K562 (cell line): ENCODE measurements at regions not wholly inside any gene's neighbourhood (a gene's known extent, or its start where the extent isn't known, plus 50 kb on each side); places are given as distances from the start of the nearest gene placed in this dataset.

Experiments used
- KLF1 ChIP-seq: fragments of 450-650 bp; IDR thresholded peaks from 2 replicates; pipeline ENCODE4 v1.6.1; 2016; ENCODE audit warnings: missing genetic modification characterization, missing compliant biosample characterization
- MYC ChIP-seq, 2 experiments: fragments of 250-450 bp in 1 of 2; sonication (Bioruptor Pico) in 1 of 2; IDR thresholded peaks; 2 replicates each; pipeline versions ENCODE4 v1.5.1 to v1.6.1; 2012 to 2021; ENCODE audit warnings: low read depth in 2 of 2, borderline replicate concordance in 1 of 2, improper control_type of control experiment in 1 of 2, low read length in 1 of 2, mild to moderate bottlenecking in 1 of 2, moderate library complexity in 1 of 2
- NRF1 ChIP-seq, 2 experiments: fragments of 450-650 bp; IDR thresholded peaks in 1 of 2; conservative IDR thresholded peaks in 1 of 2; 2 replicates each; pipeline ENCODE4 v1.6.1; 2014; ENCODE audit warnings: mild to moderate bottlenecking in 2 of 2
- ZNF780A ChIP-seq: fragments of 250-450 bp; sonication (Bioruptor Pico); IDR thresholded peaks from 2 replicates; pipeline ENCODE4 v1.5.0; 2021; ENCODE audit warnings: mild to moderate bottlenecking
- TF ChIP-seq, protein P1 (sequence below): sonication (generic); formaldehyde crosslinking; IDR thresholded peaks from 2 replicates; pipeline ENCODE4 v1.8.0; 2022; ENCODE audit warnings: mild to moderate bottlenecking, missing genetic modification reagents
- TF ChIP-seq, protein P2 (sequence below), 3 experiments: IDR thresholded peaks in 2 of 3; conservative IDR thresholded peaks in 1 of 3; 2 replicates each; pipeline ENCODE4 v1.5.1; 2011 to 2012; ENCODE audit warnings: low read length in 3 of 3, mild to moderate bottlenecking in 3 of 3, control low read depth in 2 of 3, improper control_type of control experiment in 1 of 3, inconsistent platforms in 1 of 3, low read depth in 1 of 3, mixed read lengths in 1 of 3, moderate library complexity in 1 of 3; ENCODE audit not compliant: insufficient read depth in 2 of 3
- TF ChIP-seq, protein P3 (sequence below), 2 experiments: fragments of 450-650 bp in 1 of 2; sonication (generic) in 1 of 2; formaldehyde crosslinking; conservative IDR thresholded peaks; 2 replicates each; pipeline versions ENCODE4 v1.4.0 to v1.8.1; 2020 to 2022; ENCODE audit warnings: mild to moderate bottlenecking in 1 of 2, missing genetic modification reagents in 1 of 2
- TF ChIP-seq, protein P4 (sequence below): sonication (generic); formaldehyde crosslinking; IDR thresholded peaks from 2 replicates; pipeline ENCODE4 v1.9.0; 2022; ENCODE audit warnings: mild to moderate bottlenecking, missing genetic modification reagents

GRCh38 chr14:54140551-54140950 is 183.9 kb upstream of the BMP4 start:
- TF ChIP-seq, protein P1, sequence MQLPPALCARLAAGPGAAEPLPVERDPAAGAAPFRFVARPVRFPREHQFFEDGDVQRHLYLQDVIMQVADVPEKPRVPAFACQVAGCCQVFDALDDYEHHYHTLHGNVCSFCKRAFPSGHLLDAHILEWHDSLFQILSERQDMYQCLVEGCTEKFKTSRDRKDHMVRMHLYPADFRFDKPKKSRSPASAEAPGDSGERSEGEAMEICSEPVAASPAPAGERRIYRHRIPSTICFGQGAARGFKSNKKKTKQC (CRISPR knock-in tag), result no peak
- TF ChIP-seq ZNF780A (CRISPR knock-in tag) (no peak), MYC (IDR thresholded peaks at IDR 0.05; ENCODE audit: low read depth, low read length) (no peak), MYC (CRISPR knock-in tag; IDR thresholded peaks at IDR 0.05; ENCODE audit: borderline replicate concordance, low read depth) (no peak), KLF1 (tag) (no peak), NRF1 (conservative IDR thresholded peaks at IDR 0.05 in 1 of 2, IDR thresholded peaks at IDR 0.05 in 1 of 2) (no peak)
- TF ChIP-seq, protein P2, sequence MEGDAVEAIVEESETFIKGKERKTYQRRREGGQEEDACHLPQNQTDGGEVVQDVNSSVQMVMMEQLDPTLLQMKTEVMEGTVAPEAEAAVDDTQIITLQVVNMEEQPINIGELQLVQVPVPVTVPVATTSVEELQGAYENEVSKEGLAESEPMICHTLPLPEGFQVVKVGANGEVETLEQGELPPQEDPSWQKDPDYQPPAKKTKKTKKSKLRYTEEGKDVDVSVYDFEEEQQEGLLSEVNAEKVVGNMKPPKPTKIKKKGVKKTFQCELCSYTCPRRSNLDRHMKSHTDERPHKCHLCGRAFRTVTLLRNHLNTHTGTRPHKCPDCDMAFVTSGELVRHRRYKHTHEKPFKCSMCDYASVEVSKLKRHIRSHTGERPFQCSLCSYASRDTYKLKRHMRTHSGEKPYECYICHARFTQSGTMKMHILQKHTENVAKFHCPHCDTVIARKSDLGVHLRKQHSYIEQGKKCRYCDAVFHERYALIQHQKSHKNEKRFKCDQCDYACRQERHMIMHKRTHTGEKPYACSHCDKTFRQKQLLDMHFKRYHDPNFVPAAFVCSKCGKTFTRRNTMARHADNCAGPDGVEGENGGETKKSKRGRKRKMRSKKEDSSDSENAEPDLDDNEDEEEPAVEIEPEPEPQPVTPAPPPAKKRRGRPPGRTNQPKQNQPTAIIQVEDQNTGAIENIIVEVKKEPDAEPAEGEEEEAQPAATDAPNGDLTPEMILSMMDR (IDR thresholded peaks at IDR 0.05 in 2 of 3, conservative IDR thresholded peaks at IDR 0.05 in 1 of 3; ENCODE audit: insufficient read depth in 2 of 3, low read depth in 1 of 3, low read length in 3 of 3), result no peak
- TF ChIP-seq, protein P3, sequence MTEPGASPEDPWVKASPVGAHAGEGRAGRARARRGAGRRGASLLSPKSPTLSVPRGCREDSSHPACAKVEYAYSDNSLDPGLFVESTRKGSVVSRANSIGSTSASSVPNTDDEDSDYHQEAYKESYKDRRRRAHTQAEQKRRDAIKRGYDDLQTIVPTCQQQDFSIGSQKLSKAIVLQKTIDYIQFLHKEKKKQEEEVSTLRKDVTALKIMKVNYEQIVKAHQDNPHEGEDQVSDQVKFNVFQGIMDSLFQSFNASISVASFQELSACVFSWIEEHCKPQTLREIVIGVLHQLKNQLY (CRISPR knock-in tag; conservative IDR thresholded peaks at IDR 0.05), result no peak
- TF ChIP-seq, protein P4, sequence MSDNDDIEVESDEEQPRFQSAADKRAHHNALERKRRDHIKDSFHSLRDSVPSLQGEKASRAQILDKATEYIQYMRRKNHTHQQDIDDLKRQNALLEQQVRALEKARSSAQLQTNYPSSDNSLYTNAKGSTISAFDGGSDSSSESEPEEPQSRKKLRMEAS (CRISPR knock-in tag), result no peak
